ENCODE measurements at regions not wholly inside any gene's neighbourhood (a gene's known extent, or its start where the extent isn't known, plus 50 kb on each side); places are given as distances from the start of the nearest gene placed in this dataset.

DNA sequence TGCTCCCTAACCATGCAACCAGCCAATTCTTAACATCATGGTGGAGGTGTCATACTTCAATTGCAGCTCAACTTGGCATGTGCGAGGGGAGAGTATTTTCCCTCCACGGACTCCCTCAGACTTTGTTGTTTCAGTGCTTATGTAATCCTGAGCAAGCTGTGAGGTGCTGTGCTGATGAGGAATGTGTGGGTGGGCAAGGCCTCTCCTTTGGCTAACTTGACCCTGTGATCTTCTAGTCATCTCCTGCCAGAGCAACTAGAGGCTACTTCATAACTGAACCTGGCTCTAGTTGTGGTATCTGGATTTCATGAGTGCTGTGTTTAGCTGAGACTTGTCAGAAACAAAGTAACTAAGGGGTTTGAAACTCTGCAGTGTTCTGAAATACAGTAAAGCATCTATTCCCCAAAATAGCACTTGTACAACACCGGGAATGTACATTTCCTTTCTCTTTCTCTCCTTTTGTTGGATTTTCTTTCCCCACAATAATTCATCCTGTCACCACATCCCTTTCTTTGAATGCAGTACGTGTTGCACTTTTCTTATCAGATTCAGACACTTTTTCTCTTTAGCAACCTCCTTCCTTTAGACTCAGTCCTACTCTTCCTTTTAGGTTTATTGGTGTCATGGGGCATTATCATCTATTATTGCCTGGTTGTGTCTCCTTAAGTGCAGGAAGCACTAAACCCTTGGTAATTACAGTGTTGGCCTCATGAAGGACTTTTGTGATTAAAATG is 415.2 kb upstream of the NR3C2 start:
- no peak overlapping the region for H3K27ac ChIP-seq
- no peak for DNase-seq
- H3K27me3 ChIP-seq (replicated peaks): no peaks in the 10 kb centered on the region
- H3K36me3 ChIP-seq (replicated peaks): no peaks in the 10 kb centered on the region
- no peak overlapping the region for H3K4me3 ChIP-seq (ENCODE audit: low read depth, low read length)
- in situ Hi-C loops (cut with HindIII; ENCODE audit: low pct_ligation_motif_present, low sequenced_read_pairs): no loop called here
- TF ChIP-seq, protein P1, sequence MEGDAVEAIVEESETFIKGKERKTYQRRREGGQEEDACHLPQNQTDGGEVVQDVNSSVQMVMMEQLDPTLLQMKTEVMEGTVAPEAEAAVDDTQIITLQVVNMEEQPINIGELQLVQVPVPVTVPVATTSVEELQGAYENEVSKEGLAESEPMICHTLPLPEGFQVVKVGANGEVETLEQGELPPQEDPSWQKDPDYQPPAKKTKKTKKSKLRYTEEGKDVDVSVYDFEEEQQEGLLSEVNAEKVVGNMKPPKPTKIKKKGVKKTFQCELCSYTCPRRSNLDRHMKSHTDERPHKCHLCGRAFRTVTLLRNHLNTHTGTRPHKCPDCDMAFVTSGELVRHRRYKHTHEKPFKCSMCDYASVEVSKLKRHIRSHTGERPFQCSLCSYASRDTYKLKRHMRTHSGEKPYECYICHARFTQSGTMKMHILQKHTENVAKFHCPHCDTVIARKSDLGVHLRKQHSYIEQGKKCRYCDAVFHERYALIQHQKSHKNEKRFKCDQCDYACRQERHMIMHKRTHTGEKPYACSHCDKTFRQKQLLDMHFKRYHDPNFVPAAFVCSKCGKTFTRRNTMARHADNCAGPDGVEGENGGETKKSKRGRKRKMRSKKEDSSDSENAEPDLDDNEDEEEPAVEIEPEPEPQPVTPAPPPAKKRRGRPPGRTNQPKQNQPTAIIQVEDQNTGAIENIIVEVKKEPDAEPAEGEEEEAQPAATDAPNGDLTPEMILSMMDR (IDR thresholded peaks at IDR 0.05; ENCODE audit: low read depth, low read length, missing control alignments): no peak

GRCh38 chr4:148854203-148854602 is 412.0 kb upstream of the NR3C2 start:
- in situ Hi-C loops (cut with HindIII; ENCODE audit: low pct_ligation_motif_present, low sequenced_read_pairs): no loop called here
- H3K36me3 ChIP-seq (replicated peaks): no peaks in the 10 kb centered on the region
- no peak for DNase-seq
- TF ChIP-seq, protein P1 (IDR thresholded peaks at IDR 0.05; ENCODE audit: low read depth, low read length, missing control alignments): no peak
- H3K27ac ChIP-seq: no peak overlapping the region
- H3K4me3 ChIP-seq (ENCODE audit: low read depth, low read length): no peak overlapping the region
- no peaks in the 10 kb centered on the region for H3K27me3 ChIP-seq (replicated peaks)

DNA sequence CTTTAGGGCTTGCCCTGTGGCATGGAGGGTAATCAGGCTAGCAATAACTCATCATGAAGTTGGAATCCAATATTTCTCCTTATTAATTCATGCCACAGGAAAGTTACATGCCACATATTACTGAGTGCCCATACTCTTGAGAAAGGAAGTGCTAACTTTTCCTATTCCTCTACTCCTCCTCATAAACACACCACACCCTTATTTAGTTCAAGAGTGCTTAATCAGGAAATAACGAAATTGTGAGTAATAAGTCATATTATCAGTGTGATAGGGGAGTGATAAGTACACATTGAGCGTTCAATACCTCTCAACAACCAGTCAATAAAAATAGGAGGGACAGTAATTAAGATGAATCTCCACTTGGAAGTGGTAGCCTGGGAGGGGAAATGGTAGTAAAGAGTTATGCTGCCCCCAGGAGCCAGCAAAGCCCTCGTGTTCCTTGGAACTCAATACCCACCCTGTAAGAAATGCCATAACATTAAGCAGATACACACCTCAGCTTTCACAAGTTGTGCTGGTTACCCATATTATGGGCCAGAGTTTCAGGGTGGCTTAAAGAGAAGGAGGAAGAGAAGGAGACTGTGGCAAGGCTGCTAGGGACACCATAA is 410.0 kb upstream of the NR3C2 start:
- TF ChIP-seq, protein P1 (IDR thresholded peaks at IDR 0.05; ENCODE audit: low read depth, low read length, missing control alignments): no peak
- no peaks in the 10 kb centered on the region for H3K27me3 ChIP-seq (replicated peaks)
- H3K4me3 ChIP-seq (ENCODE audit: low read depth, low read length): no peak overlapping the region
- H3K36me3 ChIP-seq (replicated peaks): no peaks in the 10 kb centered on the region
- DNase-seq: no peak
- in situ Hi-C loops (cut with HindIII; ENCODE audit: low pct_ligation_motif_present, low sequenced_read_pairs): no loop called here
- no peak overlapping the region for H3K27ac ChIP-seq

GRCh38 chr4:148850257-148850995 is 408.2 kb upstream of the NR3C2 start:
- Histone ChIP-seq H3K27ac (no peak overlapping the region), H3K27me3 (replicated peaks) (no peaks in the 10 kb centered on the region), H3K36me3 (replicated peaks) (no peaks in the 10 kb centered on the region), H3K4me3 (ENCODE audit: low read depth, low read length) (no peak overlapping the region)
- TF ChIP-seq, protein P1 (IDR thresholded peaks at IDR 0.05; ENCODE audit: low read depth, low read length, missing control alignments): no peak
- in situ Hi-C loops (cut with HindIII; ENCODE audit: low pct_ligation_motif_present, low sequenced_read_pairs): no loop called here
- no peak for DNase-seq

- Histone ChIP-seq H3K4me3 (ENCODE audit: low read depth, low read length) (no peak overlapping the region), H3K27ac (no peak overlapping the region), H3K27me3 (replicated peaks) (no peaks in the 10 kb centered on the region), H3K36me3 (replicated peaks) (no peaks in the 10 kb centered on the region)
- in situ Hi-C loops (cut with HindIII; ENCODE audit: low pct_ligation_motif_present, low sequenced_read_pairs): no loop called here
- no peak for DNase-seq
- TF ChIP-seq, protein P1 (IDR thresholded peaks at IDR 0.05; ENCODE audit: low read depth, low read length, missing control alignments): no peak
Measured at GRCh38 chr4:148849581-148849980, 407.4 kb upstream of the NR3C2 start.

Measured in brain microvascular endothelial cell (primary cell).